D721Med (cell line): ENCODE measurements at regions not wholly inside any gene's neighbourhood (a gene's known extent, or its start where the extent isn't known, plus 50 kb on each side); places are given as distances from the start of the nearest gene placed in this dataset.

Experiments used
- DNase-seq: peaks from one replicate; pipeline ENCODE4 v3.0.0; 2011; ENCODE audit warnings: low spot score; ENCODE audit not compliant: insufficient read length
- FAIRE-seq: peaks from 2 replicates; lab custom pipeline; 2011; peaks lifted over from hg19 to GRCh38; lab: Jason Lieb, UNC
- CTCF ChIP-seq: IDR thresholded peaks from 2 replicates; pipeline ENCODE4 v1.5.1; 2012; ENCODE audit warnings: mild to moderate bottlenecking, control low read depth; ENCODE audit not compliant: insufficient read depth; ENCODE audit errors: missing control alignments

- FAIRE-seq (no peak), DNase-seq (no peak)
- no peak for TF ChIP-seq CTCF
Observed at GRCh38 chr17:33352526-33352925, 59.4 kb upstream of the ASIC2 start.

- TF ChIP-seq CTCF, result no peak
- DNase-seq (no peak), FAIRE-seq (no peak)
Observed at GRCh38 chr17:33356266-33356665, 63.2 kb upstream of the ASIC2 start.

- no peak for FAIRE-seq
- no peak for TF ChIP-seq CTCF
- DNase-seq, result no peak
Observed at GRCh38 chr17:33363475-33363874, 70.4 kb upstream of the ASIC2 start.

- no peak for DNase-seq
- FAIRE-seq, result no peak
- no peak for TF ChIP-seq CTCF
Observed at GRCh38 chr17:33366960-33367359, 73.9 kb upstream of the ASIC2 start.

GRCh38 chr17:33369149-33369548 lies 76.1 kb upstream of the ASIC2 start:
- no peak for FAIRE-seq
- no peak for TF ChIP-seq CTCF
- no peak for DNase-seq

GRCh38 chr17:33369876-33370275 lies 76.8 kb upstream of the ASIC2 start:
- TF ChIP-seq CTCF, result no peak
- FAIRE-seq (no peak), DNase-seq (no peak)

- no peak for TF ChIP-seq CTCF
- FAIRE-seq, result no peak
- no peak for DNase-seq
Observed at GRCh38 chr17:33370401-33370800, 77.3 kb upstream of the ASIC2 start.
